ENCODE measurements at regions not wholly inside any gene's neighbourhood (a gene's known extent, or its start where the extent isn't known, plus 50 kb on each side); places are given as distances from the start of the nearest gene placed in this dataset.

- TF ChIP-seq ZBTB33 (CRISPR knock-in tag; IDR thresholded peaks at IDR 0.05) (no peak), SMAD4 (CRISPR knock-in tag; conservative IDR thresholded peaks at IDR 0.05) (no peak), TAF1 (IDR thresholded peaks at IDR 0.05; ENCODE audit: control insufficient read depth, extremely low read depth, insufficient read depth, low read length, severe bottlenecking) (no peak), NFRKB (IDR thresholded peaks at IDR 0.05; ENCODE audit: low read depth) (no peak), SAFB2 (IDR thresholded peaks at IDR 0.05; ENCODE audit: borderline replicate concordance, low read depth, low read length, severe bottlenecking) (no peak), ZFP36 (IDR thresholded peaks at IDR 0.05; ENCODE audit: low read depth, low read length, partially characterized antibody) (no peak), MCM7 (IDR thresholded peaks at IDR 0.05) (no peak), CTCF (IDR thresholded peaks at IDR 0.05 in 2 of 3, conservative IDR thresholded peaks at IDR 0.05 in 1 of 3; ENCODE audit: insufficient read depth in 2 of 3, low read depth in 1 of 3, low read length in 3 of 3) (no peak)
These were observed 68.9 kb upstream of the COL13A1 start for GRCh38 chr10:69732826-69733150.

All from K562 (cell line).